Activated B cell treated with CpG ODN at 0.5 μM for 24 hours (primary cell): ENCODE measurements at regions not wholly inside any gene's neighbourhood (a gene's known extent, or its start where the extent isn't known, plus 50 kb on each side); places are given as distances from the start of the nearest gene placed in this dataset.
"Not testable (repeated sequence)": the region's sequence is repeated elsewhere in the genome, so short reads cannot be mapped to it uniquely, and the experiment has no call there.

Experiments
- ATAC-seq: fragments of 200-7000 bp; cut with Tn5 transposase; one replicate; pipeline ENCODE4 v1.10.0; 2021; ENCODE audit warnings: low read depth, mild to moderate bottlenecking, moderate library complexity
- CTCF ChIA-PET: fragments of 350-600 bp; sonication (Branson Sonifier 250); formaldehyde crosslinking; loops from one replicate; lab custom pipeline; 2021; ENCODE audit warnings: antibody characterized with exemption; lab: Charles Lee
- POLR2A ChIA-PET: fragments of 350-600 bp; sonication (Branson Sonifier 250); formaldehyde crosslinking; loops from one replicate; lab custom pipeline; 2021; ENCODE audit warnings: antibody characterized with exemption; lab: Charles Lee
- DNase-seq: peaks from one replicate; pipeline ENCODE4 v3.0.0; 2022
- H3K27ac Mint-ChIP-seq: one replicate; pipeline ENCODE4 v1.8.0; 2020; ENCODE audit warnings: mixed read lengths
- H3K27me3 Mint-ChIP-seq: one replicate; pipeline ENCODE4 v1.8.0; 2021; ENCODE audit warnings: mixed read lengths
- H3K36me3 Mint-ChIP-seq: one replicate; pipeline ENCODE4 v1.8.0; 2021; ENCODE audit warnings: low read depth, mixed read lengths
- H3K4me1 Mint-ChIP-seq: one replicate; pipeline ENCODE4 v1.8.0; 2021; ENCODE audit warnings: mixed read lengths
- H3K4me3 Mint-ChIP-seq: one replicate; pipeline ENCODE4 v1.8.0; 2020; ENCODE audit warnings: mild to moderate bottlenecking, mixed read lengths
- H3K9me3 Mint-ChIP-seq: one replicate; pipeline ENCODE4 v1.8.0; 2020; ENCODE audit warnings: mixed read lengths
- CTCF ChIP-seq: fragments of 200-600 bp; IDR thresholded peaks from one replicate; pipeline ENCODE4 v1.8.0; 2022; ENCODE audit warnings: antibody characterized with exemption, mild to moderate bottlenecking
- intact Hi-C: fragments of 100-400 bp; cut with micrococcal nuclease; formaldehyde crosslinking; loops from one replicate; pipeline ENCODE4 v1.15.1; 2024

GRCh38 chr6:86516087-86516486, 421.2 kb upstream of the HTR1E start:
- intact Hi-C loops = no loop called here
- POLR2A ChIA-PET = no interaction called here
- no peak for TF ChIP-seq CTCF
- ATAC-seq (no peak), DNase-seq (no peak)
- no peak overlapping the region for H3K27ac Mint-ChIP-seq
- no peak overlapping the region for H3K4me3 Mint-ChIP-seq
- H3K27me3 Mint-ChIP-seq = no peaks in the 10 kb centered on the region
- H3K9me3 Mint-ChIP-seq = peaks cover under 1% of the 10 kb centered on the region
- H3K36me3 Mint-ChIP-seq = no peaks in the 10 kb centered on the region
- no peaks in the 10 kb centered on the region for H3K4me1 Mint-ChIP-seq
- CTCF ChIA-PET = no interaction called here

GRCh38 chr6:86511962-86512361, 425.4 kb upstream of the HTR1E start:
- H3K4me3 Mint-ChIP-seq = no peak overlapping the region
- TF ChIP-seq CTCF = no peak
- H3K27me3 Mint-ChIP-seq = no peaks in the 10 kb centered on the region
- ATAC-seq (no peak), DNase-seq (no peak)
- H3K4me1 Mint-ChIP-seq = no peaks in the 10 kb centered on the region
- H3K27ac Mint-ChIP-seq = no peak overlapping the region
- H3K36me3 Mint-ChIP-seq = no peaks in the 10 kb centered on the region
- H3K9me3 Mint-ChIP-seq = peaks cover 4% of the 10 kb centered on the region
- ChIA-PET CTCF (no interaction called here), POLR2A (no interaction called here)
- intact Hi-C loops = no loop called here

GRCh38 chr6:86508230-86508629, 429.1 kb upstream of the HTR1E start:
- DNase-seq = no peak
- H3K36me3 Mint-ChIP-seq = no peaks in the 10 kb centered on the region

GRCh38 chr6:86502497-86502896, 434.8 kb upstream of the HTR1E start:
- ChIA-PET POLR2A (no interaction called here), CTCF (no interaction called here)
- H3K4me3 Mint-ChIP-seq = no peak overlapping the region
- H3K4me1 Mint-ChIP-seq = no peaks in the 10 kb centered on the region
- DNase-seq (no peak), ATAC-seq (no peak)
- intact Hi-C loops = no loop called here
- no peaks in the 10 kb centered on the region for H3K27me3 Mint-ChIP-seq
- no peaks in the 10 kb centered on the region for H3K36me3 Mint-ChIP-seq
- TF ChIP-seq CTCF = no peak
- no peak overlapping the region for H3K27ac Mint-ChIP-seq
- H3K9me3 Mint-ChIP-seq = peaks cover 5% of the 10 kb centered on the region

More at GRCh38 chr6:86508230-86508629, 429.1 kb upstream of the HTR1E start:
- Mint-ChIP-seq H3K9me3 (peaks cover 4% of the 10 kb centered on the region), H3K4me3 (no peak overlapping the region), H3K27me3 (no peaks in the 10 kb centered on the region), H3K4me1 (no peaks in the 10 kb centered on the region), H3K27ac (no peak overlapping the region)
- intact Hi-C loops = no loop called here
- CTCF ChIA-PET = no interaction called here
- no peak for TF ChIP-seq CTCF
- no peak for ATAC-seq
- POLR2A ChIA-PET = no interaction called here

GRCh38 chr6:86500035-86500434, 437.3 kb upstream of the HTR1E start:
- intact Hi-C loops = no loop called here
- no peak overlapping the region for H3K27ac Mint-ChIP-seq
- no peak for DNase-seq
- H3K9me3 Mint-ChIP-seq = peaks cover 5% of the 10 kb centered on the region
- no peak for TF ChIP-seq CTCF
- no peaks in the 10 kb centered on the region for H3K36me3 Mint-ChIP-seq
- POLR2A ChIA-PET = no interaction called here
- no peak overlapping the region for H3K4me3 Mint-ChIP-seq
- CTCF ChIA-PET = no interaction called here
- no peak for ATAC-seq
- H3K4me1 Mint-ChIP-seq = no peaks in the 10 kb centered on the region
- H3K27me3 Mint-ChIP-seq = no peaks in the 10 kb centered on the region

GRCh38 chr6:86489042-86489441, 448.3 kb upstream of the HTR1E start:
- not testable (repeated sequence) for H3K27me3 Mint-ChIP-seq

More at GRCh38 chr6:86489042-86489441, 448.3 kb upstream of the HTR1E start:
- POLR2A ChIA-PET, ATAC-seq, H3K4me3 Mint-ChIP-seq, H3K9me3 Mint-ChIP-seq, H3K36me3 Mint-ChIP-seq, DNase-seq, H3K27ac Mint-ChIP-seq, CTCF ChIA-PET, H3K4me1 Mint-ChIP-seq, intact Hi-C loops: not testable (repeated sequence)
